Testis (tissue), 2 donors: ENCODE measurements at regions not wholly inside any gene's neighbourhood (a gene's known extent, or its start where the extent isn't known, plus 50 kb on each side); places are given as distances from the start of the nearest gene placed in this dataset.

Experiments used
- POLR2A ChIP-seq: fragments of 450-650 bp; IDR thresholded peaks from one replicate; pipeline ENCODE4 v1.6.1; 2017; ENCODE audit warnings: antibody characterized with exemption, mild to moderate bottlenecking, moderate library complexity
- TF ChIP-seq, protein P1 (sequence below), 3 experiments: fragments of 450-650 bp in 2 of 3; fragments of 200-600 bp in 1 of 3; sonication (generic) in 1 of 3; IDR thresholded peaks; one replicate each; pipeline ENCODE4 v1.5.1; 2016 to 2019; ENCODE audit warnings: antibody characterized with exemption in 3 of 3, mild to moderate bottlenecking in 2 of 3, moderate library complexity in 1 of 3

DNA sequence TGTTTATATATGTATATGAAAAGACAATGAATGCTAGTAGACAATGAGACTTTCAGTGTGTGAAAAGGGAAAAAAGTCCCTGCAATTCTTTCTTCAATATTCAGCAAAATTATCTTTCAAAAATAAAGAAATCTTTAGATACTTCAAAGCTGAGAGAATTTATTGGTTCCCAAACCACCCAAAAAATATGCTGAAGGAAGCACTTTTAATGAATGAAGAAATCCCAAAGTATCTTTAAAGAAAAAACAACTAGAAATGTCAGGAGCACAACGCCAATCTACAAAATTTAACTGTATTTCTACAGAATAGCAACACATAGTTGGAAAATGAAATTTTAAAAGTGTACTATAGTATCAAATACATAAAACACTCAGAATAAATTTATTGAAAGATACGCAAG is 142.3 kb upstream of the CHRM3 start:
- TF ChIP-seq, protein P1, sequence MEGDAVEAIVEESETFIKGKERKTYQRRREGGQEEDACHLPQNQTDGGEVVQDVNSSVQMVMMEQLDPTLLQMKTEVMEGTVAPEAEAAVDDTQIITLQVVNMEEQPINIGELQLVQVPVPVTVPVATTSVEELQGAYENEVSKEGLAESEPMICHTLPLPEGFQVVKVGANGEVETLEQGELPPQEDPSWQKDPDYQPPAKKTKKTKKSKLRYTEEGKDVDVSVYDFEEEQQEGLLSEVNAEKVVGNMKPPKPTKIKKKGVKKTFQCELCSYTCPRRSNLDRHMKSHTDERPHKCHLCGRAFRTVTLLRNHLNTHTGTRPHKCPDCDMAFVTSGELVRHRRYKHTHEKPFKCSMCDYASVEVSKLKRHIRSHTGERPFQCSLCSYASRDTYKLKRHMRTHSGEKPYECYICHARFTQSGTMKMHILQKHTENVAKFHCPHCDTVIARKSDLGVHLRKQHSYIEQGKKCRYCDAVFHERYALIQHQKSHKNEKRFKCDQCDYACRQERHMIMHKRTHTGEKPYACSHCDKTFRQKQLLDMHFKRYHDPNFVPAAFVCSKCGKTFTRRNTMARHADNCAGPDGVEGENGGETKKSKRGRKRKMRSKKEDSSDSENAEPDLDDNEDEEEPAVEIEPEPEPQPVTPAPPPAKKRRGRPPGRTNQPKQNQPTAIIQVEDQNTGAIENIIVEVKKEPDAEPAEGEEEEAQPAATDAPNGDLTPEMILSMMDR (IDR thresholded peaks at IDR 0.05), result no peak
- TF ChIP-seq POLR2A, result no peak
